ENCODE measurements at regions not wholly inside any gene's neighbourhood (a gene's known extent, or its start where the extent isn't known, plus 50 kb on each side); places are given as distances from the start of the nearest gene placed in this dataset.

DNA sequence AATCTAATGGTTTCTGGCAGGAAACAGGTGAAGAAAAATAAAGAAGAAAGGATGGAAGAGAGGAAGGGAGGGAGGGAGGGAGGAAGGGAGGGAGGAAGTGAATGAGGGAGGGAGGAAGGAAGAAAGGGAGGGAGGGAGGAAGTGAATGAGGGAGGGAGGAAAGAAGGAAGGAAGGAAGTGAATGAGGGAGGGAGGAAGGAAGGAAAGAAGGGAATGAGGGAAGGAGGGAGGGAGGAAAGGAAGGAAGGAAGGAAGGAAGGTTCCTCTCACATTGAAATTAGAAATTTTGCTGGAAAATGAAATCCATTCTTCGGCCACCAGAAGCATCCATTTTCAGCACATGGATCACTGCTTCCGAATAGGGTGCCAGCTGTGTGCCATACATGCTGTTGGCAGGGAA is 62.2 kb upstream of the PELI2 start:
- TF ChIP-seq NR2F2 (IDR thresholded peaks at IDR 0.05) (no peak), RXRA (IDR thresholded peaks at IDR 0.05) (no peak), HNF4G (IDR thresholded peaks at IDR 0.05) (no peak), FOXA2 (IDR thresholded peaks at IDR 0.05) (no peak), HNF4A (conservative IDR thresholded peaks at IDR 0.05) (no peak), JUND (IDR thresholded peaks at IDR 0.05) (no peak), YY1 (IDR thresholded peaks at IDR 0.05) (no peak), TAF1 (conservative IDR thresholded peaks at IDR 0.05) (no peak)
- TF ChIP-seq, protein P1, sequence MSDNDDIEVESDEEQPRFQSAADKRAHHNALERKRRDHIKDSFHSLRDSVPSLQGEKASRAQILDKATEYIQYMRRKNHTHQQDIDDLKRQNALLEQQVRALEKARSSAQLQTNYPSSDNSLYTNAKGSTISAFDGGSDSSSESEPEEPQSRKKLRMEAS (IDR thresholded peaks at IDR 0.05), result no peak
- TF ChIP-seq, protein P2, sequence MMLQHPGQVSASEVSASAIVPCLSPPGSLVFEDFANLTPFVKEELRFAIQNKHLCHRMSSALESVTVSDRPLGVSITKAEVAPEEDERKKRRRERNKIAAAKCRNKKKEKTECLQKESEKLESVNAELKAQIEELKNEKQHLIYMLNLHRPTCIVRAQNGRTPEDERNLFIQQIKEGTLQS (IDR thresholded peaks at IDR 0.05), result no peak
- H3K27me3 ChIP-seq (ENCODE audit: control insufficient read depth in 4 of 4, insufficient read depth in 4 of 4, low read length in 3 of 4), result peaks cover 0 to 6% (median under 1%) of the 10 kb centered on the region in 4 donors
- no peak overlapping the region for H3K9ac ChIP-seq (ENCODE audit: low read depth in 1 of 2, low read length in 2 of 2)
- H3K36me3 ChIP-seq (ENCODE audit: control insufficient read depth in 4 of 4, insufficient read depth in 3 of 4, low read depth in 1 of 4, low read length in 3 of 4), result no peaks in the 10 kb centered on the region
- H3K4me1 ChIP-seq (ENCODE audit: control insufficient read depth in 4 of 4, insufficient read depth in 4 of 4, low read length in 3 of 4), result no peaks in the 10 kb centered on the region
- H3K9me3 ChIP-seq (ENCODE audit: control insufficient read depth in 4 of 4, low read length in 3 of 4), result no peaks in the 10 kb centered on the region
- no peak overlapping the region for H3K4me3 ChIP-seq (ENCODE audit: low read depth in 1 of 3, low read length in 3 of 3)
- no peak overlapping the region for H3K27ac ChIP-seq (ENCODE audit: low read depth in 1 of 2, low read length in 2 of 2)
- 72% methylated on average over 2 of the region's 2 CpGs for WGBS
- DNase-seq (ENCODE audit: low spot score), result no peak

DNA sequence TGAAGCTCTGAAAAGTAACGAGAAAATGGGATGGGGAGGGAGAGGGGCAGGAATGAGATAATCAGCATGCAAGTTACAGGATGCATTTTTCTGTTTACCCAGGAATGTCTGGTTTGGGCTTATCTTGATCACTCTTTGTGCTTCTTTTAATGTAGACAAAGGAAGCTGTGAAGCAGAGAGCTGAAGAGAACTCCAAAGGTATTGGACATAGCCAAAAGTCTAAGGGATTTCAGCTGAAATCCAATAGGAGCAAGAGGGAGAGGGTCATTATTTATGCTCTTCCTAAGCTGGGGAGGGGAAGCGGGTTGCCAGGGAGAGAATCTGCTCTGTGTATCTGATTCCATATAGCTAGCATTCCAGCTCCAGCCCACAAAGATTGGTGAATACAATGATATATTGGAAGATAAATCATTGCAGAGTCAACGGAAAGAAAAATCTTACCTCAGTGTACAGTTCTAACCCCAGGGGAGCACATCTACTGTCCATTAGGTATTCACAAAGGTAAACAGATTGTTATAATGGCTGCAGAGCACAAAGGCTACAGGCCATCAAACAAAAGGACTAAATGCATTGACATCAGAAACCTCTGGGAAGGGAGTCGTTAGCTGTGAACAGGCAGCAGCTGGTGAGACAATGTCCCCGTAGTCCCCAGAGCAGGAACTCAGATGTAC is 61.0 kb upstream of the PELI2 start:
- 59% methylated on average over 5 of the region's 5 CpGs for WGBS
- Histone ChIP-seq H3K4me3 (ENCODE audit: low read depth in 1 of 3, low read length in 3 of 3) (no peak overlapping the region), H3K9me3 (ENCODE audit: control insufficient read depth in 4 of 4, low read length in 3 of 4) (no peaks in the 10 kb centered on the region), H3K9ac (ENCODE audit: low read depth in 1 of 2, low read length in 2 of 2) (no peak overlapping the region), H3K36me3 (ENCODE audit: control insufficient read depth in 4 of 4, insufficient read depth in 3 of 4, low read depth in 1 of 4, low read length in 3 of 4) (no peaks in the 10 kb centered on the region), H3K27me3 (ENCODE audit: control insufficient read depth in 4 of 4, insufficient read depth in 4 of 4, low read length in 3 of 4) (peaks cover 0 to 6% (median under 1%) of the 10 kb centered on the region in 4 donors), H3K27ac (ENCODE audit: low read depth in 1 of 2, low read length in 2 of 2) (no peak overlapping the region), H3K4me1 (ENCODE audit: control insufficient read depth in 4 of 4, insufficient read depth in 4 of 4, low read length in 3 of 4) (no peaks in the 10 kb centered on the region)
- no peak for DNase-seq (ENCODE audit: low spot score)
- TF ChIP-seq FOXA2 (IDR thresholded peaks at IDR 0.05) (no peak), EGR1 (IDR thresholded peaks at IDR 0.05; ENCODE audit: low read depth in 2 of 2) (no peak), HNF4G (IDR thresholded peaks at IDR 0.05) (no peak), JUND (IDR thresholded peaks at IDR 0.05) (no peak), NR2F2 (IDR thresholded peaks at IDR 0.05) (no peak), TAF1 (conservative IDR thresholded peaks at IDR 0.05) (no peak), YY1 (IDR thresholded peaks at IDR 0.05) (no peak), GABPA (IDR thresholded peaks at IDR 0.05 in 1 of 2, conservative IDR thresholded peaks at IDR 0.05 in 1 of 2) (no peak), HNF4A (conservative IDR thresholded peaks at IDR 0.05) (no peak), SP1 (IDR thresholded peaks at IDR 0.05) (no peak), FOXA1 (IDR thresholded peaks at IDR 0.05) (no peak), RXRA (IDR thresholded peaks at IDR 0.05) (no peak)
- TF ChIP-seq, protein P1 (IDR thresholded peaks at IDR 0.05), result no peak
- TF ChIP-seq, protein P3, sequence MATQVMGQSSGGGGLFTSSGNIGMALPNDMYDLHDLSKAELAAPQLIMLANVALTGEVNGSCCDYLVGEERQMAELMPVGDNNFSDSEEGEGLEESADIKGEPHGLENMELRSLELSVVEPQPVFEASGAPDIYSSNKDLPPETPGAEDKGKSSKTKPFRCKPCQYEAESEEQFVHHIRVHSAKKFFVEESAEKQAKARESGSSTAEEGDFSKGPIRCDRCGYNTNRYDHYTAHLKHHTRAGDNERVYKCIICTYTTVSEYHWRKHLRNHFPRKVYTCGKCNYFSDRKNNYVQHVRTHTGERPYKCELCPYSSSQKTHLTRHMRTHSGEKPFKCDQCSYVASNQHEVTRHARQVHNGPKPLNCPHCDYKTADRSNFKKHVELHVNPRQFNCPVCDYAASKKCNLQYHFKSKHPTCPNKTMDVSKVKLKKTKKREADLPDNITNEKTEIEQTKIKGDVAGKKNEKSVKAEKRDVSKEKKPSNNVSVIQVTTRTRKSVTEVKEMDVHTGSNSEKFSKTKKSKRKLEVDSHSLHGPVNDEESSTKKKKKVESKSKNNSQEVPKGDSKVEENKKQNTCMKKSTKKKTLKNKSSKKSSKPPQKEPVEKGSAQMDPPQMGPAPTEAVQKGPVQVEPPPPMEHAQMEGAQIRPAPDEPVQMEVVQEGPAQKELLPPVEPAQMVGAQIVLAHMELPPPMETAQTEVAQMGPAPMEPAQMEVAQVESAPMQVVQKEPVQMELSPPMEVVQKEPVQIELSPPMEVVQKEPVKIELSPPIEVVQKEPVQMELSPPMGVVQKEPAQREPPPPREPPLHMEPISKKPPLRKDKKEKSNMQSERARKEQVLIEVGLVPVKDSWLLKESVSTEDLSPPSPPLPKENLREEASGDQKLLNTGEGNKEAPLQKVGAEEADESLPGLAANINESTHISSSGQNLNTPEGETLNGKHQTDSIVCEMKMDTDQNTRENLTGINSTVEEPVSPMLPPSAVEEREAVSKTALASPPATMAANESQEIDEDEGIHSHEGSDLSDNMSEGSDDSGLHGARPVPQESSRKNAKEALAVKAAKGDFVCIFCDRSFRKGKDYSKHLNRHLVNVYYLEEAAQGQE (IDR thresholded peaks at IDR 0.05), result no peak
- TF ChIP-seq, protein P4, sequence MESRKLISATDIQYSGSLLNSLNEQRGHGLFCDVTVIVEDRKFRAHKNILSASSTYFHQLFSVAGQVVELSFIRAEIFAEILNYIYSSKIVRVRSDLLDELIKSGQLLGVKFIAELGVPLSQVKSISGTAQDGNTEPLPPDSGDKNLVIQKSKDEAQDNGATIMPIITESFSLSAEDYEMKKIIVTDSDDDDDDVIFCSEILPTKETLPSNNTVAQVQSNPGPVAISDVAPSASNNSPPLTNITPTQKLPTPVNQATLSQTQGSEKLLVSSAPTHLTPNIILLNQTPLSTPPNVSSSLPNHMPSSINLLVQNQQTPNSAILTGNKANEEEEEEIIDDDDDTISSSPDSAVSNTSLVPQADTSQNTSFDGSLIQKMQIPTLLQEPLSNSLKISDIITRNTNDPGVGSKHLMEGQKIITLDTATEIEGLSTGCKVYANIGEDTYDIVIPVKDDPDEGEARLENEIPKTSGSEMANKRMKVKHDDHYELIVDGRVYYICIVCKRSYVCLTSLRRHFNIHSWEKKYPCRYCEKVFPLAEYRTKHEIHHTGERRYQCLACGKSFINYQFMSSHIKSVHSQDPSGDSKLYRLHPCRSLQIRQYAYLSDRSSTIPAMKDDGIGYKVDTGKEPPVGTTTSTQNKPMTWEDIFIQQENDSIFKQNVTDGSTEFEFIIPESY (IDR thresholded peaks at IDR 0.05), result no peak
- TF ChIP-seq, protein P2 (IDR thresholded peaks at IDR 0.05), result no peak
- TF ChIP-seq, protein P5, sequence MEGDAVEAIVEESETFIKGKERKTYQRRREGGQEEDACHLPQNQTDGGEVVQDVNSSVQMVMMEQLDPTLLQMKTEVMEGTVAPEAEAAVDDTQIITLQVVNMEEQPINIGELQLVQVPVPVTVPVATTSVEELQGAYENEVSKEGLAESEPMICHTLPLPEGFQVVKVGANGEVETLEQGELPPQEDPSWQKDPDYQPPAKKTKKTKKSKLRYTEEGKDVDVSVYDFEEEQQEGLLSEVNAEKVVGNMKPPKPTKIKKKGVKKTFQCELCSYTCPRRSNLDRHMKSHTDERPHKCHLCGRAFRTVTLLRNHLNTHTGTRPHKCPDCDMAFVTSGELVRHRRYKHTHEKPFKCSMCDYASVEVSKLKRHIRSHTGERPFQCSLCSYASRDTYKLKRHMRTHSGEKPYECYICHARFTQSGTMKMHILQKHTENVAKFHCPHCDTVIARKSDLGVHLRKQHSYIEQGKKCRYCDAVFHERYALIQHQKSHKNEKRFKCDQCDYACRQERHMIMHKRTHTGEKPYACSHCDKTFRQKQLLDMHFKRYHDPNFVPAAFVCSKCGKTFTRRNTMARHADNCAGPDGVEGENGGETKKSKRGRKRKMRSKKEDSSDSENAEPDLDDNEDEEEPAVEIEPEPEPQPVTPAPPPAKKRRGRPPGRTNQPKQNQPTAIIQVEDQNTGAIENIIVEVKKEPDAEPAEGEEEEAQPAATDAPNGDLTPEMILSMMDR (IDR thresholded peaks at IDR 0.05; ENCODE audit: low read depth, low read length, missing input control), result no peak

Data from liver (tissue), 8 donors.